NCI-H2227 treated with DMSO at 0.1 percent for 48 hours (cell line): ENCODE measurements at regions not wholly inside any gene's neighbourhood (a gene's known extent, or its start where the extent isn't known, plus 50 kb on each side); places are given as distances from the start of the nearest gene placed in this dataset.

ENCODE experiments used
- DNase-seq: peaks from one replicate; lab custom pipeline; 2025; lab: John Stamatoyannopoulos, UW

DNA sequence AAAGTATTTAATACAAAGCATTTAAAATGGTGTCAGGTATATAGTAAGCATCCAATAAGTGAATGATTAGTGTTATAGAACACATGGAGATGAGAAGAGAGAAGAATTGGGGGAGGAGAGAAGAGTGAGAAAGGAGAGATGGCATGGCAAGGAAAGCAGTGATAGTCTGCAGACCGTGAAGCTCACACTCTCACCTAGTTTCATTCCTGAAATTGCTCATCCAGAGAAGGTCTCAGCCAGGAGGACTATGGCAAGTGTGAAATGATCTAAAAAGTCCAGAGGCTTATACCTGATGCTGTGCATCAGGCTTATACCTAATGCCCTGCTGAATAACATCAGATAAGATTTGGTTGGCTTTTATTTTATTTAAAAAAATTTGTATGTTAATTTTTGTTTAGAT, 351.6 kb upstream of the KLF12 start:
- DNase-seq = no peak

DNA sequence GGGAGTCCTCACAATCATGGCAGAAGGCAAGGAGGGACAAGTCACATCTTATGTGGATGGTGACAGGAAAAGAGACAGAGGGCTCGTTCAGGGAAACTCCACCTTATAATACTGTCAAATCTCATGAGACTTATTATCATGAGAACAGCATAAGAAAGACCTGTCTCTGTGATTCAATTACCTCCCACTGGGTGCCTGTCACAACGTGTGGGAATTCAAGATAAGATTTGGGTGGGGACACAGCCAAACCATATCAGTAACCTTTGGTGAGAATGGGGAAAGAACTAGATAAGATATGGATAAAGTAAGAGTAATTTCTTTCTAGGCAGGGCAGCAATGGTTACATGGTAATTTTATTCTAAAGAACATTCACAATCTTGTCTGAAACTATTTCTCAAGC, 344.9 kb upstream of the KLF12 start:
- no peak for DNase-seq

DNA sequence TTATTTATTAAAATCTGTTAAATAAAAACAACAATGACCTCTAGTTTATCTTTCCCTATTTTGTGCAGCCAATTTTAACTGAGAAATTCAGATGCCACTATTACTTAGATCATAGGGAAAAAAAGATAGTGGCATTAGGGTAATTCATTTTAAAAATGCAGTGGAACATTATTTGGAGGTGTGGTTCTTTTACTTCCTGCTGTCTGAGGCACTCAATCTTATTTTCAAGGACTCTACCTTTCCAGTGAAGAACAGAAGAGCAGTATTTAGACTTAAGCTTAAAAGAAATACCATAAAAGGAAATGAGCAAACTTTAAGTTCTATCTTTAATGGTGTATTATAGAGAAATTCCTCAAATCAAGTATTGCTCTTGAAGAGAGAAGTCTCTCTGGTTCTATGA, 342.6 kb upstream of the KLF12 start:
- DNase-seq = no peak

DNA sequence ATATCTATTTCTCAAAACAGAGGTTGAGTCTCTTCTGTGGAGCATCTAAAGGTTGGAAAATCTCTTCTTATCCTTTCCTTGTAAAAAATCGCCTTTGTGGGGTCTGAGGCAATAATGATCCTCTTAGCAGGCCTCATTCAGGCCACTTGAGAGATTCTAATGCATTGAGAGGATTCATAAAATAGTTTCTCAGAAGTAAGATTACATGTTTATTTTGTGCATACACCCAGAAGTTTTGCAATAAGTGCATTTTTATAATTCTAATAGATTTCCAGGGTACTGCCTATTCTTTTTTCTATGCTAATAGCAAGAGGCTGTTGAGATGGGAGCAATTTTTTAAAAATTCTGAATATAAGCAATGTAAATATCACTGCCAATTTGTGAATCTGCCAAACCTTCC, 342.2 kb upstream of the KLF12 start:
- DNase-seq = no peak

DNA sequence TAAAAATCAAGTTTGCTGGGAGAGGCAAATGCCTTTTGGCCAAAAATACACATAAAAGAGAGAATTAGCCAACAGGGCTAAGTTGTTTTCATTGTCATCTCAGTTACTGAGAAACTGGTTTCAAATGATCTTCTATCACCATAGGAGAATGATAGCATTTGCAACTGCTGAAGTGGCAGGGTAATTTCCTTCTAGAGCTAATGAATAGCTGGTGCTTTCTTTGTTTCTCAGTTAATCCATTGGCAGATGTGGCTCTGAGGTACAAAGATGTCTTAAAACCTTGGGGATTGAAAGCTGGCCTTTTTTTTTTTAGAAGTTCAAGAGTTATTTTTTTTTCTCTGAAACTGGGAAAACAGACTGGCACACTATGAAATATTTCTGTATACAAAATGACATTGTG, 332.7 kb upstream of the KLF12 start:
- DNase-seq = no peak

DNA sequence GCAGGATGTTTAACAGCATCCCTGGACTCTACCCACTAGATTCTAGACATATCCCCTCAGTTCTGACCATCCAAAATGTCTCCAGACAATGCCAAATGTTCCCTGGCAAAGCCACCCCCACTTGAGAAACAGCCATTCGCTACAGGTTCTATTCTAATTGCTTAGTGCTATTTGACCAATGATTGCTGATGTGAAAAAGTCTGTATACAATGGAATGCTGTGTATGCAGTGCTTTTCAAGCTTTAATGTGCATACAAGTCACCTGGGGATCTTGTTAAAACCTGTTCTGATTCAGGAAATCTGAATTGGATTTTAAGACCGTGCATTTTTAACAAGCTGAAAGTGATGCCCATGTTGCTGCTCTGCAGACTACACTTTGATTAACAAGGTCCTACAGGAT, 331.8 kb upstream of the KLF12 start:
- no peak for DNase-seq

DNA sequence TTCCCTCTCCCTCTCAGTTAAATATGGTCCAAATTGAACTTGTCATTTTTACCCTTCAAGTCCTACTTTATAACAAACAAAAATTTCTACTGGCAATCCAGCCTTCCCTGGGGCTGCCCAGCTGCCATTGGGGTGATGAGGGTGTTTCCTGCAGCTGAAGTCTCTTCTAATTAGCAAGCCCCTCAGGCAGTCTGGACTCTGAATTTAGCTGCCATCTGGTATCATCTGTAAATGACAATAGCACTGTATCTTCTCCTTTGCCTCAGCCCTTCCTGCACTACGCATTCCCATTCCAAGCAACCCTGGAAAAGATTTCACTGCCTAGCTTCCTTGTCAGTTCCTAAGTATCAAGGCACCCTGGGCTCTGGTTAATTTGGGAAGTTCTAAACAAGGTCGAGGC, 331.1 kb upstream of the KLF12 start:
- DNase-seq = no peak

DNA sequence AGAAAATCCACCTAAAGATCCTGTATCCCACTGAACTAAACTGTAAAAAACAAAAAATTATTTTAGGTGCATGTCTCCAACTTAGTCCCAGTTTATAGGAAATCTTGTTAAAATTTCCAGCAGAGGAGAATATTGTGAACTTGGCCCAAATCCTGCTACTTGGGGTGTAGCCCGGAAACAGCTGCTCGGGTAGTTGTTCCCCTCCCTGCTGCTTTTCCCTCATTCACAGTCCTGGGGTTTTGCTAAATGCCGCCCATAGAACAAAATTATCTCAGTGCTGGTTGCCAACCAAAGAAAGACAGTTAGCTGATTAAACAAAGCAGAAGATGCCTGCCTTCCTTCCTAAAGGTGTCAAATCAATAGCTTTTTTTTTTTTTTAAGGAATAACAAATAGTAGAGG, 330.5 kb upstream of the KLF12 start:
- DNase-seq = no peak

DNA sequence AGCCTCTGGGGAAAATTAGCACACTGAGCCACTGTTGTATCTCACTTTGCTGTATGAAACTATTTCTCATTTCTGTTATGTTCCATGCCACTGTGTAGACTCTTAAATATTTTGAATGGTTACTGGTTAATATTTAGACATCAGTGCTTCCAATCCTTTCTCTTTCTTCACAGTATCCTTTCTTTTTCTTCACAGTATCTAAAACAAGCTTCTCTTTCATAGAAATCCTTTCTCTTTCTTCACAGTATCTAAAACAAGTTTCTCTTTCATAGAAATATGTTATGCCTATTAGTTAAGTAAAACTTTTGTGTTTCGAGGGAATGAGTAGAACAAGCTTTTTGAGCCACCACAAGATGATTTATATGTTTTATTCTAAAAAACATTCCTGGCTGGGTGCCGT, 326.8 kb upstream of the KLF12 start:
- no peak for DNase-seq

DNA sequence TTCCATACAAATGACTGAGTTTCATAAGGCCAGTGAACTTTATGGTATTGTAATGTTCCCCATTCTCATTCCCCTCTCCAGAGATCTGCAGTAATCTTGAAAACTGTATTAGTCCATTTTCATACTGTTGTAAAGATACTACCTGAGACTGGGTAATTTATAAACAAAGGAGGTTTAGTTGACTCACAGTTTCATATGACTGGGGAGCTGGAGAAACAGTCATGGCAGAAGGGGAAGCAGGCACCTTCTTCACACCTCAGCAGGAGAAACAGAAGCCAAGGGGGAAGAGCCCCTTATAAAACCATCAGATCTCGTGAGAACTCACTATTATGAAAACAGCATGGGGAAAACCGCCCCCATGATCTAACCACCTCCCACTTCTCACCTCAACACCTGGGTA, 318.7 kb upstream of the KLF12 start:
- DNase-seq = no peak

DNA sequence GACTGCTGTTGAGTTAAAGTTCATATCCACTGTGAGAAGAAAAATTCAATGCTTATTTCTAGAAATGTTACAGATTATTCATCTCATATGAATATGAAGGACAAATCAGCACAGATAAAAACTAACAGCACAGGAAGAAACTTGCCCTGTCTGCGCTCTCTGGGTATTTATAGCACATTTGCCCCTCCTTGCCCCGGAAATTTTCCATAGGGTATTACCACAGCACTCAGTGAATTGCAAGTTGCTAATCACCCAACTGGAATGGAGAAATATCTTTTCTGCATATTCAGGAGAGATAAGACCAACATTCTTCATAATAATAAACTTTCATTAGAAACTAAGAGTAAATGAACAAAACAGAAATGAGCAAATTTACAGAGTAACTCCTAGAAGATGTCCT, 318.0 kb upstream of the KLF12 start:
- DNase-seq = no peak

DNA sequence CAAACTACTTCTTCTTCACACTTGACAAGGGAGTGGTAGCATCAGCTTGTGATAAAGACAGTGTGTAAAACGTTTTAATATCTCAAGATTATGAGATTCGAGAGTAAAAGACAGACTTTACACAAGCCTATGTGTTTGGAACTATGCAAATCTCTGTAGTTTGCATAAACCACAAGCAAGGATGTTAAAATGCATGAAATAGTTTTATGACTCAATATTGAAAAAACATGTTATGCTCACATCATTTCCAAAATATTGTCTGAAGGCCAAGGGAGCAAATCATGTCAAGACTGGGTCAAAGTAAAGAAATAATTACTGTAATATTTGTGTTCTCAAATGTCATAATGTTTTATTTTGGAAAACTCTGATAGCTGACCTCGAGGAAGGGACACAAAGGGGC, 316.8 kb upstream of the KLF12 start:
- DNase-seq = no peak

DNA sequence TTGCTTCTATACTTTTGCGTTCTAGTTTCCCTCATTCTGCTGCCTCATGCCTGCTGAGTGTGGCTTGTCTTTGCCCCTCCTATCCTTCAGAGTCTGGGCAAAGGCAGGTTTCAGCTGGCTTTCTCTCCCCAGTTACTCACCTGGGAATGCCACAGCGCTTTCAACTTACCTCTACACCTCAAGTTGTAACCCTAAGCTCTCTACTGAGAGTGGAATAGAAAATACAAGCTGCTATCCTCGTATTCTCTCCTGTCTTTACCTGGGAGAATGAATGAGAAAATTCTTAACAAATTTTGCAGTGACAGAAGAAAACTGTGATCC, 316.3 kb upstream of the KLF12 start:
- no peak for DNase-seq

DNA sequence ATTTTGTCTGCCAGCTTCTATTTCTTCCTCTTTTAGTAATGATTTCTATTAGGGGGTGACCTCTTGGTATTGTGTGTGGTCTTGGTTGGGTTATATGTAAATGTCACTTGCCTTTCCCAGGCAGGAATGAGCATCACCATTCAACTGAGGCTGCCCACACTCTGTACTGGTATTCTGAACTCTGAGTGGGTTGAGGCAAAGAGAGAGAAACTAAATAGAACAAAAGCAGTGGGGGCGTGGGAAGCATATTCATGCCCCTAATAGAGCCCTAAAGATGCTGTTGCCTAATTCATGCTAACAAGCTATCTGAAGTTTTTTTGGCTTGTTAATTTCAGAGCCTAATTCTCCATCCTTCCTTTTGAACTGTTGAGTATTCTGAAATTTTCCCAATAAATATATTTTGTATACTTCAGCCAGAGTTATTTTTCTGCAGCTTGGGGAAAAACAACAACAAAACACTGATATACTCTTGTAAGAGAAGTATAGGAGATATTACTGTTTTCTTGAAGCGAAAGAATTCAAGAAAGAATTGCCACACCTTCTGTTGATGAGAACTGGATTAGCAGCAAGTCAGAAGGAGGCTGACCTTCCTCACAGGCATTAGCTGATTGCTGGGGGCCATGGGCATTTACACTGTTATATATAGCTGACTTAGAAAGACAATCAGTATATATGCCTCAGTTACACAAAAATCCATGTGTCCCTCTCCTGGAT, 315.8 kb upstream of the KLF12 start:
- DNase-seq = no peak

DNA sequence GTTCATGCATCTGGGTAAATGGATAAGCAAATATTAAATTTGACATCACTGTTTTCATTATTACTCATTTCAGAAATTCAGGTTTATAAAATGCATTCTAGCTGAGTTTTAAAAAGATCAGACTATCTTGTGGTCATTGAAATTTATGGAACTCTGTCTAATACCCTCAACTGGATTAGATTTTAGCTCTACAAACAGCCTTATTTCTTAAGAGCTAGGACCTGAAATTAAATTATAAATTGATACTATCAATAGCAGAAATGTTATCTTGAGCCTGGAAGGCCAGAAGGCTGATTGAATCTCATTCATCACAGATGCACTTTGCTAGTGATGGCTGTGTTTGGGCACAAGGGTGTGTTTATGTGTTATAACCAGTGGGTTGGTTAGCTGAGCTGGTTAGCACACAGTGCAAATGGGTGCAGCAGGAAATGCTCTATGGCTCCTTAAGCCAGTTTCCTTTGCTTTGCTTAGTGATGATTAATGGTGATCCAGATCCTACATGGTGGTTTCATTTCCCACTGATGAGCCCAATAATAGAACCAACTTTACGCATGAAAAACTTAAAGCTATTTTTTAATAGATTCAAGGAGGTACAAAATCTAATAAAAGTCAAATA, 310.8 kb upstream of the KLF12 start:
- DNase-seq = no peak

DNA sequence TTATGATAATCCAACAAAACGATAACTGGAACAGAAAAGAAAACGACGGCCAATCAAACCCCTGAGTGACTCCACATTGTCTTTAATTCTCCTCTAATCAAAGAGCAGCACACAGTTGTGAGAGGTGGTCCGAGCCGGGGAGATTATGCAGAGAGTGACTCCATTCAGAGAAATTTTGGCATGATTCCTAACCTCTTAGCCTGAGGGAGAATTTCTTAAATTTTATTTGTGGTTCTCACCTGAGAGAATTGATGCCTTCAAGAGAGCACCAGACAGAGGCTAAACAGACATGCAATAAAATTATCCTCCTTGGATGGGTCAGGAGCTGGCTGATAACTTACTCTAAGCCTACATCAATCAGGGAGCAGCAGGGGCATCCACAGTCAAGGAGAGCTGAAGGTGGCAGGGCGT, 310.0 kb upstream of the KLF12 start:
- DNase-seq = no peak

DNA sequence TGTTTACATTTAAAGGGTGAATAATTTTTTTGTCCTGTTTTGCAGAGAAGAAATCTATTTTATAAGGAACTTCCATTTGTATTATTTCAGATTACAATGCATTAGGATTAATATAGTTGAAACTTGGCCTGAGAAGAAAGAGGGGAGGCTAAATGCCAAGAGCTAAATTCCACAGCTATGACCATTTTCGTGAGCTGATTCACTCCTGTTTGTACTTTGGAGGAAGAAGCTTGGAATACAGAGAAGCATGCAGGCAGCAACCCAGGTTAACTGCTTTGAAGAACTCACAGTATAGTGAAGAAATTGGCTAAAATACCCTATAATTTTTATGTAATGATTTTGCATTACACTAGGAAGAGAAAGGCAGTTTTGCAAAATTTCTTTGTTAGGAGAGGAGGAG, 309.4 kb upstream of the KLF12 start:
- DNase-seq = no peak

DNA sequence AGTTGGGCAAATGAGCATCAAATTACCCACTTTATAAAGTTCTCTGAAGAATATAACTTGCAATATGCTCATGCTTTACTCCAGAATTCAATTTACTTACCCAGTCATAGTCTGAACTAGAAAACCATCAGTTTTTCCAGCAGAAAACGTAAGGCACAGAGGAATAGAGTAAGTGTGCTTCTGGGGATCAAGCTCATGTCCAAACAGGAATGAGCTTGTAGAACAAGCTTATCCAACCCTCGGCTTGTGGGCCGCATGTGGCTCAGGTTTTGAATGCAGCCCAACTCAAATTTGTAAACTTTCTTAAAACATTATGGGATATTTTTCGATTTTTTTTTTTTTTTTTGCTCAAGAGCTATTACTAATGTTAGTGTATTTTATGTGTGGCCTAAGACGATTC, 308.5 kb upstream of the KLF12 start:
- DNase-seq = no peak

DNA sequence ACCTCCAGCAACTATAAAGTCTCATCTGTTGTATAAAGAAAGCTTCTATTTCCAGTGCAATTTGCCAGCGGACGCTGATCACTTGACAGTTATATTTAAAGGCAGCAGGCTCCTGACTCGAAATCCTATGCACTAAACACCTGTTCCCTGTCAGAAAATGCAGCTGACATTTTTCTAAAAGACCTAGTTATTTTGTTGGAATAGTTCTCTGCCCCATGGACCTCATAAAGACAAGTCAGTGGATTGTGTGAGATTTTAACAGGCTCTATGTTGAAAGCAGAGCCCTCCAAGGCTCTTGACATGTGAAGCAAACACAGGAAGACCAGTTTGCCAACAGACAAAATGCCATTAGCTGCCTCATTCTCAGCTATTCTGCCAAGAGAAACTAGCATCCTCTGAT, 304.7 kb upstream of the KLF12 start:
- DNase-seq = no peak

DNA sequence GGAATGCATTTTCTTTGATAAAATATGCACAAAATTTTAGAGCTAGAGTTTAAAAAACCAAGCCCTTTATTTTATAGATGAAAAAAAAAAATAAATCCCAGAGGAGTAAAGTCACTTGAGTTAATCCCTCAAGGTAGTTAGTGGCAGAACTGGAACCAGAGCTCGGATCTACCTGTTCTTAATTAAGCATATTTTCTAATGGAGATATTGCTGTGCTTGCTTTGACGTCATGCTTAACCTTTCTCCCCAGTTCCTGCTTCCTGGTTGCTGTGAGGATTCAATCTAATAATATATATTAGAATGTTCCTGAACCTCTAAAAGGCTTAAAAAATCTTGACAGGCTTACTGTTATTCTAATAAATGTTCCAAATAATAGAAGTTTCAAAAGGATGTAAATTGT, 300.6 kb upstream of the KLF12 start:
- DNase-seq = no peak

DNA sequence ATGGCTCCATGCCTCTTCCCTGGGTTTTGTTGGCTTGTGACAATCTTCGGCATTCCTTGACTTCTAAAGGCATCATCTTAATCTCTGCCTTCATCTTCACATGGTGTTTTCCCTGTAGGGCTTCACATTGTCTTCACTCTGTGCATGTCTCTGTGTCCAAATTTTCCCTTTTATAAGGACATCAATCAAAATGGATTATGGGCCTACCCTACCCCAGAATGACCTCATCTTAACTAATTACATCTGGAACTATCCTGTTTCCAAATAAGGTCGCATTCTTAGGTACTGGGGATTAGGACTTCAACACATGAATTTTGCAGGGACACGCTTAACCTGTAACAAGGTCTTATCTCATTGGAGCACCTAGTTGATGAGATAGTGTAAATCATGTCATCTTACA, 290.3 kb upstream of the KLF12 start:
- DNase-seq = no peak

DNA sequence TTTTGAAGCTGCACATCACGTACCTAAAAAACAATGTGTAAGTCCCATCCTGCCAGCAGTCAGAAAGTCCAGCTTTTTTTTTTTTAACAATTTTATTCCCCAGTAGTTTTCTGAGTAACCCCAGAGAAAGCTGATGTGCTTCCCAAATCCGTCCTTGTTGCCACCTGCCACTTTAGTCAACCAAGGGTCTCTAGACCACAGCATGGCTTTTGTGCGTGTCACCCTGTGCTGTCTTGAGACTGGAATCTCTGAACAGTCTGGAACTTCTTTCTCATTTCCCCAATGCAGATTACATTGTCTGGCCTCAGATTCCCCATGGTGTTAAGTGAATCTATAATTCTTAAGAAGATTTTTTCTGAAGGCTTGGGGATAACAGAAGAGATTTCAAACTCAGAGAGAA, 289.2 kb upstream of the KLF12 start:
- DNase-seq = no peak

DNA sequence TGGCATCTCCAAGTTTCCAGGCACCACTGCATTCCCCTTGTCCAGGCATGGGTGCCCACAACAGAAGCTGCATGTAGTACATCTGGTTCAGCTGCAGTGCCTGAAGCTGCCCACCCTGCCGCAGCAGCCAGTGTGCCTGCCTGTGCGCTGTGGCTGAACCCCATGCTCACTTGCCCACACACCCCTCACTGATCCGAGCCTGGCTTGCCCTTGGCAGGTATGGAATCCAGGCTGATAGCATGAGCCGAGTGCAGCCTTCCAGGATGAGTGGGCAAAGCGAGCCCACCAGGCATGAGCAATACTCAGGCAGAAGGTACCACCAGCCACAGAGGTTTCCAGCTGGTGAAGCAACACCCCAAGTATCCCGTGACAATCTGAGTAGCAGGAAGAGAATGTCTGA, 280.3 kb upstream of the KLF12 start:
- DNase-seq = no peak

DNA sequence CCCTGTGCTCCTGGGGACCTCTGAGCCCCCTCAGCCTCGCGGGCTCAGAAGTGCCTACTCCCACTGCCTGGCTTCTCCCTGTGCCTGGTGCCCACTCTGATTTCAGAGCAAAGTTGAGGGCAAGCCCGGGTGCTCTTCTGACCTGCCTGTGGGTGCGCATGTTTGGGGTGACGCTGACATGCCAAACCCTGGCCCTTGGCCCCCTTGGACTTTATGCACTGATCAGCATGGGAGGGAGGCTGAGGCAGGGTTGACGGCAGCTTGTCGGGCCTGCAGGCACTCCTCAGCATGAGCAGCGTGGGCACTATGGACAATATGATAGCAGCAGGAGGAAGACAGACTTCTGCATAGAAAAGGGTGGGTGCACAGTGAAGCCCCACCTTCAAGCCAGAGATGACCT, 279.3 kb upstream of the KLF12 start:
- DNase-seq = no peak

DNA sequence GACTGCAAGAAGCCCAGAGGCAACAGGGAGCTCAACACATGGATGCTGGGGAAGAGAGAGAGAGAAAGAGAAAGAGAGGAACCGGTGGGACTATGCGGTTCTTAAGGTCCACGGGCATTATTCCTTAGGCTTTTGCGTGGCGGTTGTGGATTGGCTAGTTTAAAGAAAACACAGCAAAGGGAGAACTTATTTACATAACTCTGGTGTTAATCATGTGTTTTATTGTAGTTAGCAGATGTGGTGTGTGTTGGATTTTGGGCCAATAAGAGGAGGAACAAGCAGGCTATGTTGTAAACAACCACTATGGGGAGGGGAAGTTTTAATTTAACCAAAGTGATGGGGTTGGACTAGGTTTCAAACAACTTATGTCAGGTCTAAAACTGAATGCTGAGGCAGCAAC, 275.3 kb upstream of the KLF12 start:
- no peak for DNase-seq
